ENCODE measurements at regions not wholly inside any gene's neighbourhood (a gene's known extent, or its start where the extent isn't known, plus 50 kb on each side); places are given as distances from the start of the nearest gene placed in this dataset.

DNA sequence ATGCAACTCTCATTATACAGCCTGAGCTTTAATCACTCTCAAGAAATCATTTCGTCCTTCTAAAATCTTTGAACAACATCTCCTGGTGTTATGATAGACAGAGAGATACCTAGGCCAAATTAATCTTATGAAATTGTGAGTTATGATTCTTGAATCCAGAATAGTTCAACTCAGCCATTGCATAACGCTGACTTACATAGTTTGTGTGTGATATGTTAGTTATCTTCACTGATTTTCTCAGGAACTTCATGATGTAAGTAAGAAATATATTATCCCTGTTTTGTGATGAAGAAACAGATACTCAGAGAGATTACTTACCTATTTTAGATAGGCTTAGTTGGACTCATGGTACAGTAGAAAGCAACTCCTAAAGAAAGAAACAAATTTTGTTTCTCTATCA, 684.4 kb downstream of the ZEB2 start:
- Mint-ChIP-seq H3K9me3 (ENCODE audit: low read depth) (no peaks in the 10 kb centered on the region), H3K36me3 (ENCODE audit: insufficient read depth) (no peaks in the 10 kb centered on the region), H3K27me3 (peaks cover 22% of the 10 kb centered on the region), H3K27ac (no peak overlapping the region), H3K4me1 (ENCODE audit: low read depth) (peaks cover 2% of the 10 kb centered on the region), H3K4me3 (ENCODE audit: low read depth) (no peak overlapping the region)
- TF ChIP-seq CTCF (IDR thresholded peaks at IDR 0.05; ENCODE audit: unreplicated experiment) = no peak
- DNase-seq (ENCODE audit: low spot score, unreplicated experiment) = no peak

- DNase-seq (ENCODE audit: low spot score, unreplicated experiment) = no peak
- H3K36me3 Mint-ChIP-seq (ENCODE audit: insufficient read depth) = no peaks in the 10 kb centered on the region
- H3K27me3 Mint-ChIP-seq = peaks cover 21% of the 10 kb centered on the region
- no peaks in the 10 kb centered on the region for H3K4me1 Mint-ChIP-seq (ENCODE audit: low read depth)
- H3K9me3 Mint-ChIP-seq (ENCODE audit: low read depth) = no peaks in the 10 kb centered on the region
- no peak overlapping the region for H3K27ac Mint-ChIP-seq
- H3K4me3 Mint-ChIP-seq (ENCODE audit: low read depth) = no peak overlapping the region
- no peak for TF ChIP-seq CTCF (IDR thresholded peaks at IDR 0.05; ENCODE audit: unreplicated experiment)
Measured at GRCh38 chr2:143833015-143833660, 686.8 kb downstream of the ZEB2 start.

- Mint-ChIP-seq H3K27ac (no peak overlapping the region), H3K4me3 (ENCODE audit: low read depth) (no peak overlapping the region), H3K27me3 (peaks cover 17% of the 10 kb centered on the region), H3K9me3 (ENCODE audit: low read depth) (no peaks in the 10 kb centered on the region), H3K36me3 (ENCODE audit: insufficient read depth) (no peaks in the 10 kb centered on the region), H3K4me1 (ENCODE audit: low read depth) (no peaks in the 10 kb centered on the region)
- TF ChIP-seq CTCF (IDR thresholded peaks at IDR 0.05; ENCODE audit: unreplicated experiment) = no peak
- no peak for DNase-seq (ENCODE audit: low spot score, unreplicated experiment)
Measured at GRCh38 chr2:143830476-143830875, 689.4 kb downstream of the ZEB2 start.

- DNase-seq (ENCODE audit: low spot score, unreplicated experiment) = no peak
- H3K36me3 Mint-ChIP-seq (ENCODE audit: insufficient read depth) = no peaks in the 10 kb centered on the region
- no peaks in the 10 kb centered on the region for H3K9me3 Mint-ChIP-seq (ENCODE audit: low read depth)
- H3K4me1 Mint-ChIP-seq (ENCODE audit: low read depth) = no peaks in the 10 kb centered on the region
- H3K4me3 Mint-ChIP-seq (ENCODE audit: low read depth) = no peak overlapping the region
- no peak for TF ChIP-seq CTCF (IDR thresholded peaks at IDR 0.05; ENCODE audit: unreplicated experiment)
- H3K27ac Mint-ChIP-seq = no peak overlapping the region
- peaks cover 10% of the 10 kb centered on the region for H3K27me3 Mint-ChIP-seq
Measured at GRCh38 chr2:143828763-143829537, 691.0 kb downstream of the ZEB2 start.

DNA sequence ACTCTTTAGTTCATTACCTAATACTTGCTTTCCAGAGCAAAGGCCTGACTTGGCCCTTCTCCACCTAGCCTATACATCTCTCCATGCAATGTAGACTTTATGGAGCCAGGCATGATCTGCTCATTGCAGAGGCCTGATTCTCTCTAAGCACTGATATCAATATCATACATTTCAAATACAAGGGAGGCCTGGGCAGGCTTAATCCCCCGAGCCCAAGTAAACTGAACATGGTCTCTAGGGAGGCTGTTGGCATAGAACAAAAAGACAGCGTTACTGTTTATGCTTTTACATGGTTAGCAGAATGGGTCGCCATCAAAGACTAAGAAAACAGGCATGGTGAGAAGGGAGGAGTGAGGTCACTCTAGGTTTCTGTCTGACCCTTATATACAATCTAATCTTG, 695.1 kb downstream of the ZEB2 start:
- Mint-ChIP-seq H3K9me3 (ENCODE audit: low read depth) (no peaks in the 10 kb centered on the region), H3K27me3 (peaks cover 13% of the 10 kb centered on the region), H3K4me3 (ENCODE audit: low read depth) (no peak overlapping the region), H3K4me1 (ENCODE audit: low read depth) (no peaks in the 10 kb centered on the region), H3K27ac (no peak overlapping the region), H3K36me3 (ENCODE audit: insufficient read depth) (no peaks in the 10 kb centered on the region)
- no peak for TF ChIP-seq CTCF (IDR thresholded peaks at IDR 0.05; ENCODE audit: unreplicated experiment)
- DNase-seq (ENCODE audit: low spot score, unreplicated experiment) = no peak

All from progenitor cell of endocrine pancreas (in vitro differentiated cells).